VCaP (cell line): ENCODE measurements at regions not wholly inside any gene's neighbourhood (a gene's known extent, or its start where the extent isn't known, plus 50 kb on each side); places are given as distances from the start of the nearest gene placed in this dataset.
A peak's percentile ranks its signal among the peaks of the same experiment; 100 is the strongest.
"Not testable (repeated sequence)": the region's sequence is repeated elsewhere in the genome, so short reads cannot be mapped to it uniquely, and the experiment has no call there.

Source experiments
- H3K27ac ChIP-seq: fragments of 450-650 bp; 2 replicates; pipeline ENCODE4 v1.5.1; 2017
- CTCF ChIP-seq: fragments of 450-650 bp; conservative IDR thresholded peaks from 2 replicates; pipeline ENCODE4 v1.5.1; 2017; ENCODE audit warnings: mild to moderate bottlenecking, moderate library complexity

DNA sequence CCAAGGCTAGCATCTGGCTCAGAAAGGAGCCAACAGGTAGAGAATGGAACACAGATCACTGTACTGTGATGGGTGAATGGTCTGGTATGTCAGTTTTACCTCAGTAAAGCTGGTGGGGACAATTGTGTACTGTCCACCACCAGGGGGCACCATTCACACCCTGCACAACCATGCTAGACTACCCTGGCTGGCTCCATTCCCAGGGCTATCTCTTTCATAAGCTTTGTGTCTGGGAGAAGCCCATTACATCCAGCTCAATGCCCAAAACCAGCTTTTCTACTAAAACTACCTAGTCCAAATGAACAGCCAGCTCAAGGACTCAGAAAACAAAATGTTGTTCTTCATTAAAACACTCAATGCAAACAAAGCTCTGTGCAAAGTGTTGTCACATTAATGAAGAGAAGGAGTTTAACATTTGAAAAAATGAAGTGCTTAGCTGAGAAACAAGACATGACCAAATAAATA, 62.0 kb upstream of the RASAL2 start:
- peak; percentile 92 for TF ChIP-seq CTCF
- peak overlapping the region; percentile 83 for H3K27ac ChIP-seq

- TF ChIP-seq CTCF: no peak
Measured at GRCh38 chr1:178033019-178033418, 60.9 kb upstream of the RASAL2 start.

DNA sequence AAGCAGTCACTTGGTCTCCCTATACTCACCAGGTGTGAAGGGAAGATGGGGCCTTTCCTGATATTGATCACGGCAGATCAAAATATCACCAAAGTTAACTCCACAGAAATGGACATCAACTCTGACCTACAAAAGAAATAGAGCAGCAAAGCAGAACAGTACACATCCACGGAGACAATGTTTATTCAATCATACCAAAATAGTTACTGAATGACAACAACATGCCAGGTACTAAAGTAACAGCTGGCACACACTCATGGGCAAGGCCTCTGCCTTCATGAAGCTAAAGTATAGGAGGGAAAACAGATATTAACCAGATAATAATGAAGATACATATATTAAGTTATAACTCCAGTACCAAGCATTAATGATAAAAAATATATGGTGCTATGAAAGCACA, 59.2 kb upstream of the RASAL2 start:
- H3K27ac ChIP-seq: peak overlapping the region; percentile 83
- no peak for TF ChIP-seq CTCF

More at GRCh38 chr1:178033019-178033418, 60.9 kb upstream of the RASAL2 start:
- H3K27ac ChIP-seq: peak overlapping the region; percentile 83

DNA sequence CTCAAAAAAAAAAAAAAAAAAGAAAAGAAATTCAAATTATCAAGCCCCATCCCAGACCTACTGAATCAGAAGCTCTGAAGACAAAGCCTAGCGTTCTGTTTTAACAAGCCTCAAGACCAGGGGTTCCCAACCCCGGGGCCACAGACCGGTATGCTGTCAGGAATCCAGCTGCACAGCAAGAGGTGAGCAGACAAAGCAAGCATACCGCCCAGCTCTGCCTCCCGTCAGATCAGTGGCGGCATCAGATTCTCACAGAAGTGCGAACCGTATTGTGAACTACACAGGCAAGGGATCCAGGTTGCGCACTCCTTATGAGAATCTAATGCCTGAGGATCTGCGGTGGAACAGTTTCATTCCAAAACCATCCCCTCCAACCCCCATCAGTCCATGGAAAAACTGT, 57.8 kb upstream of the RASAL2 start:
- TF ChIP-seq CTCF: no peak
- H3K27ac ChIP-seq: no peak overlapping the region

DNA sequence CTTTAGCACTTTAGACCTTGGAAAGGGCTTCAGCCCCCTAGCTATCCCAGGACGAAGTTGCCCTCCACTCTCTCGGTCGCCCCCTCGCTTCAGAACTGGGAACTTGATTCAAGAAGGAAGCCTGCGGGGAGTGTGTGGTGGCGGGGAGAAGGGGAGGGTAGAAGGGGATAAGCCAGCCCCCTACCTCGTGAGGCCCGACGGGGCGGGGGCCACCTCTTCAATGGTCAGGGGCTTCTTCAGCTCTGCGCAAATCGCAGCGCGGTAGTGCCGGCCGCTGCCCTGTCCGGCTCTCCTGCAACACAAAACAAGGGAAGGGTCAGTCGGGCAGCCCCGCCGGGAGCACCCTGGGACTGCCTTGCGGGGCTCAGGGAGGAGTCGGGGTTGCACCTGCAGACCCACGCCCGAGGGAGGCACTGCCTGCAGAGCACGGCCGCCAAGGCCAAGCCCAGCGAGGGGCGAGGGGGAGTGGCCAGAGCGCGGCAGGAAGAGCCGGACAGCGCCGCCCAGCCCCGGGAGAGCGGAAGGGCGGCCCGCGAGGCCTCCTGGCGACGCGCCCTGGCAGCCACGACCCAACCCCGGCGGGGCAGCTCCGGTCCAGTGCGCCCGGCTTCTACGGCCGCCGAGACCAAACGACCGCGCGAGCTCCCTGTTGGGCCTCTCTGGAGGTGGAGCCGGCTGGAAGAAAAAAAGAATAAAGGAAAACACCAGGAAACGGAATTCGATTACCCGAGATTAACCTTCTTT, 56.2 kb upstream of the RASAL2 start:
- no peak for TF ChIP-seq CTCF
- H3K27ac ChIP-seq: no peak overlapping the region

- H3K27ac ChIP-seq: no peak overlapping the region
- TF ChIP-seq CTCF: no peak
Measured at GRCh38 chr1:178038372-178038771, 55.5 kb upstream of the RASAL2 start.

DNA sequence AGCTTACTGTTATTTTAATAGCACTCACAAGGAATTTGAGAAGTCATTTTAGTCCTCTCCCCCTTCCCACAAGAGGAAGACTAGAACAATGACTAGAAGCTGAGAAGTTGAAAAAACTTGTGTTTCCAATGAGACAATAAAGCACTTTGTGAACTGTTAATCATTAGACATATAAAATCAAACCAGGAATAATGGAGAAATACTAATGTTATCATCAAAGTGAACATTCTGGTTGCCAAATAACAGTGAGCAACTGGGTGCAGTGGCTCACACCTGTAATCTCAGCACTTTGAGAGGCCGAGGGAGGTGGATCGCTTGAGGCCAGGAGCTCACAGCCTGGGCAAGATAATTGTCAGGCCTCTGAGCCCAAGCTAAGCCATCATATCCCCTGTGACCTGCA, 54.0 kb upstream of the RASAL2 start:
- no peak for TF ChIP-seq CTCF
- H3K27ac ChIP-seq: peak overlapping the region; percentile 69

DNA sequence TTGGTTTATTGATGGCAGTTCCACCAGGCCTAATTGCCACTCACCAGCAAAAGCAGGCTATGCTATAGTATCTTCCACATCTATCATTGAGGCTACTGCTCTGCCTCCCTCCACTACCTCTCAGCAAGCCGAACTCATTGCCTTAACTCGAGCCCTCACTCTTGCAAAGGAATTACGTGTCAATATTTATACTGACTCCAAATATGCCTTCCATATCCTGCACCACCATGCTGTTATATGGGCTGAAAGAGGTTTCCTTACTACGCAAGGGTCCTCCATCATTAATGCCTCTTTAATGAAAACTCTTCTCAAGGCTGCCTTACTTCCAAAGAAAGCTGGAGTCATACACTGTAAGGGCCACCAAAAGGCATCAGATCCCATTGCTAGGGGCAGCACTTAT, 50.0 kb upstream of the RASAL2 start:
- not testable (repeated sequence) for H3K27ac ChIP-seq
